ELF-1 (cell line): ENCODE measurements at regions not wholly inside any gene's neighbourhood (a gene's known extent, or its start where the extent isn't known, plus 50 kb on each side); places are given as distances from the start of the nearest gene placed in this dataset.
"Not testable (repeated sequence)": the region's sequence is repeated elsewhere in the genome, so short reads cannot be mapped to it uniquely, and the experiment has no call there.

Experiments used
- DNase-seq: peaks from one replicate; pipeline ENCODE4 v3.0.0-alpha.2; 2016; ENCODE audit warnings: low read depth, low spot score

DNA sequence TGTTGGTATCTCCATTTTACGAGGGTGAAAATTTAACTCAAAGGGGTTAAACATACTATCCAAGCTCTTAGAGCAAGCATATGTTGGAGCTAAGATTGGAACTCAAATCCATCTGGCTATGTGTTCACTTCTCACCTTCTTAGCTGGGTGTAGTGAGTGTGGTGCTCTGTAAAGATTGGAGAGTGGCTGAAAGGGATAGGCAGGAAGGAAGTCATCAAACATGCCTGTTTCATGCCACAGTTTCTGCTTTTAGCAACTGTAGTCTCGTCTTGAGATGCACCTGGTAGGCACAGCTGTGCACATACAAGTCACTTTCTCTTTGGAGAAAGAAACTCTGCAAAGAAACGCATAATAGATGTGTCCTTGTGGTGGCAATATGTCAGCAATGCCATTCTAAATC is 189.1 kb upstream of the MDFIC2 start:
- DNase-seq, result no peak

DNA sequence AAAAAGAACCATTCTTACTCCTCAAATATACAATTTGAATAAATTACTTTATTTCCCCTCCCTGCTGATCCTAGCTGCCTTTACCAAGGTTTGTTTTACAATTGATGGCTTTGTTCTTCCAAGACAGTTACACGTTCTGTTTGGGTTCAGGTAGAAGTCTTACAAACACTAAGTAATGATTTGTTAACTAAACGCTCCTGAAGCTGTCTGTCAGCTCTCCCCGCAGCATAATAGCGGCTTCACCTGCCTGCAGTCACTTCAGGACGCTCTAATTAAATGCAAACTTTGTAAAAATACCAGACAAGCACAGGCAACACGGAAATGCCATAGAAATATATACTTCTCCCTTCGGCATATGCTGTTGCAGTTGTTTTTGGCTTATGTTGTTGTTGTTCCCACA is 176.4 kb upstream of the MDFIC2 start:
- DNase-seq, result peak; percentile 4

DNA sequence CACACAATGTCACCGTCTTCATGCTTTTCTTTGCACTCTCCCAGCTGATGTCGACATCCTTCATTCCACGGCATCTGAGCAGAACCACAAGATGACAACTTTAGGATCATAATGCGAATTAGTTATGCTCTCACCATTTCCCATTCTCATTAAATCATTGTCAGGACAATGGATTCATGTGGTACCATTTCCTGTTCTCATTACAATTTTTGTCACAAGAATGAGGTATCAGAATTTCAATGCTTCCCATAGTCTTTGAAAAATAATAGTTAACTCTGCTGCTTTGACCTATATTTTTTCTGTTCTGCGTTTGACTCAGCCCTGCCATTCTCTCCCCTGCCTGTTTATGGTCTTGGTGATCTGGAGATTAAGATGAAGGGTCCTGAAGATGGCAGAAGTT is 175.7 kb upstream of the MDFIC2 start:
- DNase-seq, result no peak

GRCh38 chr3:70486414-70487017 is 174.1 kb upstream of the MDFIC2 start:
- DNase-seq, result no peak

- no peak for DNase-seq
These were observed 163.7 kb upstream of the MDFIC2 start for GRCh38 chr3:70476174-70476573.

DNA sequence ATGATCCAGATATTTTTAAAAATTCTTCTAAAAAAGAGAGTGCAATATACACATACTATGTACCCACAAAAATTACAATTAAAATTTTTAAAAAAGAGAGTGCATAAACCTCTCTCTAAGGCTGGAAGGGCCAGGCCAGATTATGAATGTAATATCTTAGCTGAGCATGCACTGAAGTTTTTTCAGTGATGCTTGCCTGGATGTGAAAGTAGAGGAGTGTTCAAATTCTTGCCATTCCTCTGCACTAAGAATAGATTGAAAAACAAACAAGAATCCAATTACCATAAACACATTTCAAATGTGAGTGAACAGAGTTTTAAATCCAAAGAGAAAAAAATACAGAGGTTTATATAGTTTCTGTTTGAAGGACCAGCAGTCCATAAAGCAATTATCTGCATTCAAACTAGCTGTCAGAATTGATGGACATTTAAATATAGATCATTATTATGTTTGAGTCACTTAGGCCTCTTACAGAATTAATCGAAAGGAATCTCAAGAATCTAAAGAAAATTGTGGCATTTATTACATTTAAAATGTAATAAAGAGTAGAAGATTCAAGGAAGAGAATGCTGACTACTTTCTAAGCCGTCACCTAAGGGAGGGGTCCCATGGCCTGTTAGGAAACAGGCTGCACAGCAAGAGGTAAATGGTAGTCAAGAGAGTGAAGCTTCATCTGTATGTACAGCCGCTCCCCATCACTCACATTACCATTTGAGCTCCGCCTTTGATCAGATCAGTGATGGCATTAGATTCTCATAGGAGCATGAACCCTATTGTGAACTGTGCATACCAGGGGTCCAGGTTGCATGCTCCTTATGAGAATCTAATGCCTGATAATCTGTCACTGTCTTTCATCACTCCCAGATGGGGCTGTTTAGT is 159.3 kb upstream of the MDFIC2 start:
- DNase-seq, result no peak

GRCh38 chr3:70466096-70466495 is 153.7 kb upstream of the MDFIC2 start:
- no peak for DNase-seq

DNA sequence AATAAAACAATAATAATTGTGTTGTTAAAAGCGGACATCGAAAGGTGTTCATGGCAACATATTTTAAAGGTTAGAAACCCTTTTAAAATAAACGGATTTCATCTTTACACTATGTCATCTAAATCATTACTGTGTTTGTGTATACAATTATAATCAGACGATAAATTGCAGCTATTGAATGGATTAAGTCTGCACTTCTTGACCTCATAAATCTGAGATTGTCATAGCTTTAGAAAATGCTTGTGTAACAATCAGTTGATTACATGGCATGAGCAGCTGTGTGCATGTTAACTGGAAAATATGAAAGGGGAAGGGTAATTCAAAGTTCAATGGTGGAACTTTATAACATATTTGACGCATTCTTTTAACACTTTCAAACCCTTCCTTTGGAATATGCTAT is 152.4 kb upstream of the MDFIC2 start:
- DNase-seq, result no peak

GRCh38 chr3:70464465-70464864 is 152.0 kb upstream of the MDFIC2 start:
- no peak for DNase-seq

- DNase-seq, result not testable (repeated sequence)
These were observed 137.8 kb upstream of the MDFIC2 start for GRCh38 chr3:70450220-70450619.

GRCh38 chr3:70435422-70435821 is 123.0 kb upstream of the MDFIC2 start:
- DNase-seq, result not testable (repeated sequence)

DNA sequence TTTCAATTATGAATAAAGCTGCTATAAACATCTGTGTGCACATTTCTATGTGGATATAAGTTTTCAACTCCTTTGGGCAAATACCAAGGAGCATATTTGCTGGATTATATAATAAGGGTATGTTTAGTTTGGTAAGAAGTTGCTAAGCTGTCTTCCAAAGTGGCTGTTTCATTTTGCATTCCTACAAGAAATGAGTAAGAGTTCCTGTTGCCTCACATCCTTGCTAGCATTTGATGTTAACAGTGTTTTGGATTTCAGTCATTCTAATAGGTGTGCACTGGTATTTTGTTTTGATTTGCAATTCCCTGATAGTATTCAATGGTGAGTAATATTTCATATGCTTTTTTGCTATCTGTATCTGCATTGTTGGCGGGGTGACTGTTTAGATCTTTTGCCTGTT is 120.7 kb upstream of the MDFIC2 start:
- DNase-seq, result no peak

- no peak for DNase-seq
These were observed 119.5 kb upstream of the MDFIC2 start for GRCh38 chr3:70431911-70432310.

- no peak for DNase-seq
These were observed 113.6 kb upstream of the MDFIC2 start for GRCh38 chr3:70426071-70426470.

- DNase-seq, result no peak
These were observed 109.1 kb upstream of the MDFIC2 start for GRCh38 chr3:70421506-70421905.

GRCh38 chr3:70409018-70409417 is 96.6 kb upstream of the MDFIC2 start:
- DNase-seq, result no peak

GRCh38 chr3:70400194-70400593 is 87.8 kb upstream of the MDFIC2 start:
- DNase-seq, result no peak

DNA sequence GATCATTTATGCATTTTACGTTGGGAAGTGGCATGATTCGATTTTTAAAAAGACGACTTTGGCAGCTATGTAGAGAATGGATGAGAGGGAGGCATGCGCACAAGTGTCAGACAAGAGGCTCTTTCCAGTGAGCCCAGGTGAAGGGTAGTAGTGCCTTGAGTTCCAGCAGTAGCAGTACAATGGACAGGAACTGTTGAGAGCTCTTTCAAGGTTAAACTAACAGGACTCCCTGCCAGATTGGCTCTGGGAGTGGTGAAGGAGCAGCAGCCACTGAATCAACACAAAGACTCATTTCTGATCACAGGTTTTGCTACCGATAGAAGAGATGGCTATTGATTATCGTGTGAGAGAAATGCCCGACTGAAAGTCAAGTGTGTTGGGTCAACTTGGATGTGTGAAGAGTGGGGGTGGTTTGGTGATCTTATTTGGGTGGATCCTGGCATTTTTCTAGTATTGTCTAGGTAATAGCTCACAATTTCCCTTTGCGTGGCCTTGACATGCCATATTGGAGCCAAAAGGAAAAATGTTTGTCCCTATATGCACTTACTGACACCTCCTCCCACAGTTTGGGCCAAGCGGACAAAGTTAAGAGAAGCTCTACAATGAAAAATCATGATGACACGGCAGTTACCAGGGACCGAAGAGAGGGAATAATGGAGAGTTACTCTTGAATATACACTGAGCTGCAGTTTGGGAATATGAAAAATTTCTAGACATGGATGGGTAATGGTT is 81.6 kb upstream of the MDFIC2 start:
- DNase-seq, result no peak

- DNase-seq, result no peak
These were observed 79.8 kb upstream of the MDFIC2 start for GRCh38 chr3:70392227-70392626.

GRCh38 chr3:70387889-70388288 is 75.5 kb upstream of the MDFIC2 start:
- DNase-seq, result no peak

DNA sequence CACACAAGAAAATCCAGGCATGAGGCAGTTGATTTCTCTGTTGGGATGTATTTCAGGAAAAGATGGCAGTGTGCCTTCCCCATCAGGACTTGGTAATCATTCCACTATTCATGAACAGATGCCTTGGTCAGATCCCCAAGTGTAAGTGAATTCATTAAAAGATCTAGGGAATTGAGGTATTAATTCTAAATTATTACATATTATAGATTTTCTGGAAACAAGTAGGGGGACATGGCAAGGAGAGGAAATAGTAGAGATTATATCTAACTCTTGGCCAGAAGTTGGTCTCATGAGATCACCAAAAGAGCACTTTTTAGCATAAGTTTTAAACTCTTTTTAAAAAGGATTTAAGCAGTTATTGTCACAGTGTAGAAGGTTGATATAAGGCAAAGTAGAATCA is 74.4 kb upstream of the MDFIC2 start:
- DNase-seq, result no peak

DNA sequence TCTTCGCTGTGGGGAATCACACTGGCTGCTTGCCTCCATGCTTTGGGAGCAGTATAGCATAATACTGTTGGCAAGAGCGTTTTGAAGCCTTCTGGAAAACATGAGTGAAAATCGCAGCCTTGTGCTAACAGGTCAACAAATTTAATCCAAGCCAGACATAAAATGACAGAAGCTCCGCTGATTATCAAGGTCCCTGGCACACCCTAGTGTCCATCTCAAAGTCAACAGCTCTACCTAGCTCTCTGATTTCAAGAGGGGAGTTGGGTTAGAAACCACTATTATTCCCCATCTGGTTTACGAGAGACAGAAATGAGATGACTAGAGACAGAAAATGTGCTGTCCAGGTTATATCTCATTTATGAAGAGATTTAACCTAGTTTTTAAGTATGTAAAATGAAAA is 73.6 kb upstream of the MDFIC2 start:
- no peak for DNase-seq
